NCI-H146 treated with DMSO at 0.1 percent for 48 hours (cell line): ENCODE measurements at regions not wholly inside any gene's neighbourhood (a gene's known extent, or its start where the extent isn't known, plus 50 kb on each side); places are given as distances from the start of the nearest gene placed in this dataset.
"Not testable (repeated sequence)": the region's sequence is repeated elsewhere in the genome, so short reads cannot be mapped to it uniquely, and the experiment has no call there.

Source experiments
- DNase-seq: peaks from one replicate; lab custom pipeline; 2025; ENCODE audit not compliant: unreplicated experiment; lab: John Stamatoyannopoulos, UW

DNA sequence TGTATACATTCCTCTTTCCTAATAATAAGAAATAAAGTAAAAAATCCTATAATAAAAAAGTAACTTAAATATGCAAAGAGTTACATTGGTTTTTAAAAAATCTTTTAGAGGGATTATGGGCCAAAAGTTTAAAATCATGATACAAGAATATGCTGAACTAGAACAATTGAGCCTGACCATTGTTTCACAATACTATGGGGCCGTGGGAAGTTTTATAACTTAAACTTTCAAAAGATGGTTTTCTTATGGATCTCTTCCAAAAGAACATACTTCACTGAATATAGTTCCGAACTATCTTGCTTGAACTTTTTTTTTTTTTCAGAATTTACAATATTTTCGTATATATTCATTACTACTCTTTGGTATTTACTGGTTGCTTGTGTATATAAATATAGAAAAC, 97.6 kb downstream of the NFKBIZ start:
- DNase-seq: no peak

- DNase-seq: no peak
Measured at GRCh38 chr3:101950510-101950909, 101.2 kb downstream of the NFKBIZ start.

DNA sequence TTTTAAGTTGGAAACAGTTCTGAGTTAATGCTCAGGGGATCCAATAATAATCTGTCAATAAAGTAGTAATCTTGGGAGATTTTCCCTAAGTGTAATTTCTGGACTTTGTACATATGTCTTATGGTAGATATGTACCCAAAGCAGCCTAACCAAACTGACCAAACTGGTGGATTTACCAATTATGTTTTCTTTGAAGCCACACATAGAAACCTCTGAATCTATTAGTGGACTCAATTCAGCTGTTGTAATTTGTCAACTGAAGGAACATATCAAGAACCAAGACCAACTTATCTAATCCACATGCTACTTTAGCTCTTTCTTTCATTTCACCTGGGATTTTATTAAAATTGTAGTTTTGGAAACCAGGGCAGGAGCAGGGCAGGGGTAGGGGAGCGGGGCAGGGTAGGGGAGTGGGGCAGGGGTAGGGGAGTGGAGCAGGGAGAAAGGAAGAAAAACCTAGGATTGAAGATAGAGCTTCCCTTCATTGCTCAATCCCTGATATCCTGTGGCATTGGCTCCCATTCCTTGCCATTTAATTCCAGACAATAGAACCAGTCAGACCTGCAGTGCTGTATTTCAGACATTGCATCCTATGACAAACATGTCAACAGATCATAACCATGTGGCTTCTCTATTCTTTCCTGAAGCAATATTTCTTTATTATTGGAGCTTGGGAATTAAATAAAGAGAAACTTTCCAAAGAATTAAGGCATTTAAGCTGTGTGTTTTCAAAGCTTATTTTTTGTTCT, 101.8 kb downstream of the NFKBIZ start:
- DNase-seq: no peak

GRCh38 chr3:101954361-101954760, 105.0 kb downstream of the NFKBIZ start:
- DNase-seq: no peak

- no peak for DNase-seq
Measured at GRCh38 chr3:101954936-101955335, 105.6 kb downstream of the NFKBIZ start.

- DNase-seq: no peak
Measured at GRCh38 chr3:101962055-101962454, 112.7 kb downstream of the NFKBIZ start.

- no peak for DNase-seq
Measured at GRCh38 chr3:101963902-101964362, 114.6 kb downstream of the NFKBIZ start.

DNA sequence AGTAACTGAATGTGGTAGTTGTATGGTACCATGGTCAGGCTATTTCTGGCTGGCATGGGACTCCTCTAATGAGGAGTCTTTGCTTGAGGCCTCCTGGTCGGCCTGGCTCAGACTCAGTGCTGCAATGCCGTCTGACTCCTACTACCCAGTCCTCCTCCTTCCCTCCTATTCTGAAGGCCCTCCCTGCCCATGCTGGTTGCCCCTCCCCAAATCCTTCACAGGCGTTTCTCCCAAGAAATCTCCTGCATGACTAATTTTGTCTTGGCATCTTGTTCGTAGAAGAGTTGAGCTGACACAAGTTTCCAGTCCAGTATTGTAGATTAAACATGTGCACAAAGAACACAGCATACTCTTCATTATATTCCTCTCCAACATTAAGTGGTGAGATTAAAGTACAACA, 115.5 kb downstream of the NFKBIZ start:
- no peak for DNase-seq

- no peak for DNase-seq
Measured at GRCh38 chr3:101966226-101966625, 116.9 kb downstream of the NFKBIZ start.

- DNase-seq: no peak
Measured at GRCh38 chr3:101970212-101970611, 120.9 kb downstream of the NFKBIZ start.

DNA sequence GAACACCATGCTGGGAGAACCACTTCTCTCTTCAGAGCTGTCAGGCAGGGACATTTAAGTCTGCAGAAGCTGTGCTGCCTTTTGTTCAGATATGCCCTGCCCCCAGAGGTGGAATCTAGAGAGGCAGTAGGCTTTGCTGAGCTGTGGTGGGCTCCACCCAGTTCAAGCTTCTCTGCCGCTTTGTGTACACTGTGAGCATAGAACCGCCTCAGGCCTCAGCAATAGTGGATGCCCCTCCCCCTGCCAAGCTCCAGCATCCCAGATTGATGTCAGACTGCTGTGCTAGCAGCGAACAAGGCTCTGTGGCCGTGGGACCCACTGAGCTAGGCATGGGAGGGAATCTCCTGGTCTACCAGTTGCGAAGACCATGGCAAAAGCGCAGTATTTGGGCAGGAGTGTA, 121.6 kb downstream of the NFKBIZ start:
- no peak for DNase-seq

GRCh38 chr3:101972430-101973162, 123.3 kb downstream of the NFKBIZ start:
- no peak for DNase-seq

GRCh38 chr3:101973163-101973505, 123.8 kb downstream of the NFKBIZ start:
- no peak for DNase-seq

- not testable (repeated sequence) for DNase-seq
Measured at GRCh38 chr3:101975415-101975814, 126.1 kb downstream of the NFKBIZ start.

DNA sequence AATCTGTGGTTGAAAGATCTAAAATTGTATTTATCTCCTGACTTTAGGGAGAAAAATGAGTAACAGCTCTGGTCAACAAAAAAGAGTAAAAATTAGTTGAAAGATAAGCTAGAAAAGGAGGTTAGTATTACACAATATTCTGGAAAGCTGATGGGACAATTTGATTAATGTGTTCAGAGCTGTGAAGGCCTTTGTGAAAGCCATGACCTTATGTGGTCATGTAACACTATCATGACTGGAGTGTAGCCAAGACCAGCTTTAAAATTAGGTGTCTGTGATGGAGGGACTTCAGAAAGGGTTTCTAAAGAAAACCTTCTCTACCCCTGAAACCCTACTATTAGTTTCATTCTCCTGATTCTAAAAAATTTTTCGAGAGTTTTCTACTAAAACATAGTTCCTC, 127.2 kb downstream of the NFKBIZ start:
- no peak for DNase-seq

GRCh38 chr3:101978348-101978747, 129.0 kb downstream of the NFKBIZ start:
- no peak for DNase-seq

DNA sequence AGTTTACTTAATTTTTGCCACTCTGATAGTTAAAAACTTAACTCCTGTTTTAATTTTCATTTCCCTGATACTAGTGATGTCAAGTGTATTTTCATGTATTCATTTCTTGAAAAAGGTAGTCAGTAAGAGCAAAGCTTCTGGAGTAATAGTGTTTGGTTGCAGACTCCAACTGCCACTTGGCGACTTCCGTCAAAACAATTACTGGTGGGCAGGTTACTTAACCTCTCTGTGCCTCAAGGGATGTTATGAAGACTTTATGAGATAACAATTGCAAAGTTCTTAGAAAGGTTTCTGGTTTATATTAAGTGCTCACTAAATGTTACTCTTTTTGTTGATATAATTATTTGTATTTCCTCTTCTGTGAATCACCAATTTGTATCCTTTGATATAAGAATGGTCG, 129.7 kb downstream of the NFKBIZ start:
- no peak for DNase-seq

- DNase-seq: no peak
Measured at GRCh38 chr3:101984356-101984755, 135.0 kb downstream of the NFKBIZ start.

- no peak for DNase-seq
Measured at GRCh38 chr3:101988596-101988995, 139.3 kb downstream of the NFKBIZ start.

- DNase-seq: no peak
Measured at GRCh38 chr3:101989578-101990200, 140.4 kb downstream of the NFKBIZ start.

DNA sequence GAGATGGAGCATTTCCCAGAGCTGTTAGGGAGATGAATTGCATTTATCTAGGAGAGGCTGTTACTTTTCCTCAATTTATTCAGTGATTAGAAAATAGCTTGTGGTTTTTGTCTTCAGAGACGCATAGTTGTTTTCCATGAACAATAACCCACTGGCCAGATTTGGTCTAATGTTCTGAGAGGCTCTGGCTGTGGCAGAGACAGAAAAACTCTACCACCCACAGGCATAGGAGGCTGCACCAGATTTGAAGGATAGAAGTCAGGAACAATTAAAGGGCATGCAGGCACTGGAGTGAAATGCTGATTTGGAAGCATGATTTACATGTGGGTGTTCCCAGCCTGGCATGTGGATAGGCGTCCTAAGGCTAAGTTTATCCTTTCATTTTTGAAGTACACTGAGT, 143.5 kb downstream of the NFKBIZ start:
- no peak for DNase-seq

DNA sequence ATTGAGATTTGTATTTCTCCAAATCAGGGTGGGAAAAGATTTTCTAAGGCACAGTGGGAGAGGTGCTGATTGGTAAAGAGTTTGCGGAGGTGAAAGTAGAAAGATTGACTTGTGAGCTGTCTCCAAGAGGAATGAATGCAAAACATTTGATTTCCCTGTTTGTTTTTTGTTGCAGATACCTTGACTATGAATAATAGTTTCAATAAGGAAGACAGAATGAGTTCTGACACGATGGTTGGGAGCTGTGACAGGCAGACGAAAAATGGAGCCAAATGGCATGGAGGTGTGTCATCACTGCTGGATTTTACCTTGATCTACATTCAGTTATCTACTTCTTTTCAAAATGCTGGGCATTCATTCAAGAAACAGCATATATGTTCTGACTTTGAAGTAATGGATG, 145.1 kb downstream of the NFKBIZ start:
- DNase-seq: no peak
